Hepatocyte (in vitro differentiated cells): ENCODE measurements at regions not wholly inside any gene's neighbourhood (a gene's known extent, or its start where the extent isn't known, plus 50 kb on each side); places are given as distances from the start of the nearest gene placed in this dataset.

Experiments
- DNase-seq: peaks from one replicate; pipeline ENCODE4 v3.0.0-alpha.2; 2016; ENCODE audit warnings: low spot score
- H2AFZ ChIP-seq: fragments of 200-600 bp; sonication (generic); 2 replicates; pipeline ENCODE4 v1.6.0; 2016; ENCODE audit warnings: antibody characterized with exemption, mild to moderate bottlenecking
- H3K27ac ChIP-seq: fragments of 200-600 bp; sonication (generic); 2 replicates; pipeline ENCODE4 v1.5.1; 2016; ENCODE audit warnings: mild to moderate bottlenecking
- H3K27me3 ChIP-seq: fragments of 200-600 bp; sonication (generic); 2 replicates; pipeline ENCODE4 v1.6.1; 2016
- H3K36me3 ChIP-seq: fragments of 200-600 bp; sonication (generic); replicated peaks from 2 replicates; pipeline ENCODE4 v1.5.1; 2016; ENCODE audit warnings: low read depth; ENCODE audit not compliant: insufficient read depth
- H3K4me1 ChIP-seq: fragments of 200-600 bp; sonication (generic); 2 replicates; pipeline ENCODE4 v1.5.1; 2016; ENCODE audit warnings: mild to moderate bottlenecking, moderate library complexity; ENCODE audit not compliant: insufficient read depth
- H3K4me2 ChIP-seq: fragments of 200-600 bp; sonication (generic); 2 replicates; pipeline ENCODE4 v1.6.0; 2016
- H3K4me3 ChIP-seq: fragments of 200-600 bp; sonication (generic); 2 replicates; pipeline ENCODE4 v1.5.1; 2016; ENCODE audit warnings: mild to moderate bottlenecking
- H3K79me2 ChIP-seq: fragments of 200-600 bp; sonication (generic); 2 replicates; pipeline ENCODE4 v1.6.0; 2017; ENCODE audit warnings: mild to moderate bottlenecking
- H3K9me2 ChIP-seq: fragments of 200-600 bp; sonication (generic); replicated peaks from 2 replicates; pipeline ENCODE4 v1.6.0; 2017; ENCODE audit warnings: mild to moderate bottlenecking; ENCODE audit not compliant: insufficient read depth
- H3K9me3 ChIP-seq: fragments of 200-600 bp; sonication (generic); 2 replicates; pipeline ENCODE4 v1.5.1; 2016; ENCODE audit warnings: low read depth, mild to moderate bottlenecking
- H4K20me1 ChIP-seq: fragments of 200-600 bp; sonication (generic); 2 replicates; pipeline ENCODE4 v1.6.0; 2016; ENCODE audit warnings: mild to moderate bottlenecking; ENCODE audit not compliant: insufficient read depth, poor library complexity, severe bottlenecking
- EZH2 ChIP-seq: fragments of 200-600 bp; sonication (generic); IDR thresholded peaks from 2 replicates; pipeline ENCODE4 v1.6.1; 2016; ENCODE audit warnings: antibody characterized with exemption, mild to moderate bottlenecking, borderline replicate concordance
- EZH2phosphoT487 ChIP-seq: fragments of 200-600 bp; sonication (generic); IDR thresholded peaks from one replicate; pipeline ENCODE4 v1.6.1; 2018; ENCODE audit warnings: antibody characterized with exemption, mild to moderate bottlenecking, low read depth, moderate library complexity; ENCODE audit not compliant: unreplicated experiment, severe bottlenecking
- WGBS: methylation state at CpG from one replicate; pipeline ENCODE4 v1.1.6; 2016; ENCODE audit warnings: low lambda C conversion rate; ENCODE audit errors: missing lambda C conversion rate; 5-methylcytosine and 5-hydroxymethylcytosine counted together
- TF ChIP-seq, protein P1 (sequence below): fragments of 200-600 bp; sonication (generic); IDR thresholded peaks from 2 replicates; pipeline ENCODE4 v1.5.1; 2016; ENCODE audit warnings: antibody characterized with exemption, mild to moderate bottlenecking; ENCODE audit not compliant: poor library complexity

DNA sequence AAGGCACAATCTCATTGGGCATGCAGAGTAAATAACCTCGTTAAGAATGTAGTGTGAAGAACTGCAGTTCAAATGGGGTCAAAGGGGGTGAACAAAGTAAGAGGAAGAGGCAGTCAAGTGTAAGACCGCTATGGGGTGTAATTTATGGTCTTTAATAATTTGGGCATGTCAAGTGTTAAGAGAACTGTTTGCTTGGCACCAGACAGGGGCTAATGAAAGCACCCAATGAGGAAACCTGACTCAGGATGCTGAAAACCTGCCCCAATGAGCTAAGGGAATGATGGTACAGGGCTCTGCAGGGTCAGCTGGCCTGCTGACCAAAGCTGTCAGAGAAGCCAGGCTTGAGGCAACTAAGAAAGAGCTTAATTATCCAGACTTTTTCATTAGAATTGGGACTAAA, 368.1 kb downstream of the DTWD2 start:
- no peaks in the 10 kb centered on the region for H4K20me1 ChIP-seq
- 86% methylated on average over 2 of the region's 2 CpGs for WGBS
- no peak overlapping the region for H3K27ac ChIP-seq
- H3K4me1 ChIP-seq: no peaks in the 10 kb centered on the region
- TF ChIP-seq EZH2 (no peak), EZH2phosphoT487 (no peak)
- TF ChIP-seq, protein P1, sequence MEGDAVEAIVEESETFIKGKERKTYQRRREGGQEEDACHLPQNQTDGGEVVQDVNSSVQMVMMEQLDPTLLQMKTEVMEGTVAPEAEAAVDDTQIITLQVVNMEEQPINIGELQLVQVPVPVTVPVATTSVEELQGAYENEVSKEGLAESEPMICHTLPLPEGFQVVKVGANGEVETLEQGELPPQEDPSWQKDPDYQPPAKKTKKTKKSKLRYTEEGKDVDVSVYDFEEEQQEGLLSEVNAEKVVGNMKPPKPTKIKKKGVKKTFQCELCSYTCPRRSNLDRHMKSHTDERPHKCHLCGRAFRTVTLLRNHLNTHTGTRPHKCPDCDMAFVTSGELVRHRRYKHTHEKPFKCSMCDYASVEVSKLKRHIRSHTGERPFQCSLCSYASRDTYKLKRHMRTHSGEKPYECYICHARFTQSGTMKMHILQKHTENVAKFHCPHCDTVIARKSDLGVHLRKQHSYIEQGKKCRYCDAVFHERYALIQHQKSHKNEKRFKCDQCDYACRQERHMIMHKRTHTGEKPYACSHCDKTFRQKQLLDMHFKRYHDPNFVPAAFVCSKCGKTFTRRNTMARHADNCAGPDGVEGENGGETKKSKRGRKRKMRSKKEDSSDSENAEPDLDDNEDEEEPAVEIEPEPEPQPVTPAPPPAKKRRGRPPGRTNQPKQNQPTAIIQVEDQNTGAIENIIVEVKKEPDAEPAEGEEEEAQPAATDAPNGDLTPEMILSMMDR: no peak
- no peaks in the 10 kb centered on the region for H3K79me2 ChIP-seq
- H2AFZ ChIP-seq: no peak overlapping the region
- no peaks in the 10 kb centered on the region for H3K27me3 ChIP-seq
- H3K9me3 ChIP-seq: no peaks in the 10 kb centered on the region
- no peak for DNase-seq
- no peak overlapping the region for H3K4me3 ChIP-seq
- H3K4me2 ChIP-seq: no peak overlapping the region
- no peaks in the 10 kb centered on the region for H3K9me2 ChIP-seq
- H3K36me3 ChIP-seq: no peaks in the 10 kb centered on the region

DNA sequence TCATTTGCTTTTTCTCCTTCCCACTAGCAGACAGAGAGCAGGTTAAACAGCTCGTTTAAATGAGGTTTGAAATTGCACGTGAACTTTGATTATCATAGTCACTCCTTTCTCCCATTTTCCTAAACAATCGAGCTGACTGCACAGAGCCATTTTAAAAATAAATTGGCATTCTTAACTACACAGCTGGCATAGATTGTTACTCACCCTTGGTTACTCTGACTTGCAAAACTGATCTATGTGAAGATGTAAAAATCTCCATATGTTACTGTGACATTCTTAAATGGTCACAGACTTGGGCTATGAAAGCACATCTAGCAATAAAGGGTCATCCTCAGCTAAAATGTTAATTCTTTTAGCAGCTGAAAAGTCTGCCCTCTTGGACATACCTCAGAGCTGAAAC, 368.5 kb downstream of the DTWD2 start:
- H3K9me2 ChIP-seq: no peaks in the 10 kb centered on the region
- H3K27ac ChIP-seq: no peak overlapping the region
- H3K4me3 ChIP-seq: no peak overlapping the region
- H3K36me3 ChIP-seq: no peaks in the 10 kb centered on the region
- TF ChIP-seq EZH2phosphoT487 (no peak), EZH2 (no peak)
- TF ChIP-seq, protein P1: no peak
- H3K4me1 ChIP-seq: no peaks in the 10 kb centered on the region
- H3K4me2 ChIP-seq: no peak overlapping the region
- H3K79me2 ChIP-seq: no peaks in the 10 kb centered on the region
- WGBS: 72% methylated on average over 3 of the region's 3 CpGs
- no peaks in the 10 kb centered on the region for H3K9me3 ChIP-seq
- no peaks in the 10 kb centered on the region for H4K20me1 ChIP-seq
- no peaks in the 10 kb centered on the region for H3K27me3 ChIP-seq
- DNase-seq: no peak
- no peak overlapping the region for H2AFZ ChIP-seq

DNA sequence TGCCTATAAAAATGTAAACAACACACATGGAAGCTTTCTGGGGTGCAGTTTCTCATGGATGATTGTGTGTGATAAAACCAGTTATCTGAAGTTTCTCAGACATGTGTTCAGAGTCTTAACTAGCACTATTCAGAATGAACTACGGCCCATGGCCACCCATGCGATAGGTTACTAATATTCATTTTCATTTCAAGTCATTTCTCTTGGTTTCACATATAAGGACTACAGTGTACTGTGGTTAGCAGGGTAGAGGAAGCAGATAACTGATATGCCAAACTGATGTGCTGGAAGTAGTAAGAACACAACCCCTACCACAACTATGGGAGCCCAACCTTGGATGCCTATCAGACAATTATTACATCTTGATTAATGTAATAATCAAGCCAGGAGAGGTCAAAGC, 372.1 kb downstream of the DTWD2 start:
- H3K4me2 ChIP-seq: no peak overlapping the region
- H3K4me1 ChIP-seq: no peaks in the 10 kb centered on the region
- TF ChIP-seq, protein P1: no peak
- TF ChIP-seq EZH2phosphoT487 (no peak), EZH2 (no peak)
- no peak overlapping the region for H3K27ac ChIP-seq
- 60% methylated on average over 2 of the region's 2 CpGs for WGBS
- H3K9me3 ChIP-seq: no peaks in the 10 kb centered on the region
- H3K36me3 ChIP-seq: no peaks in the 10 kb centered on the region
- no peak overlapping the region for H2AFZ ChIP-seq
- no peak overlapping the region for H3K4me3 ChIP-seq
- no peaks in the 10 kb centered on the region for H4K20me1 ChIP-seq
- no peak for DNase-seq
- no peaks in the 10 kb centered on the region for H3K27me3 ChIP-seq
- H3K9me2 ChIP-seq: no peaks in the 10 kb centered on the region
- H3K79me2 ChIP-seq: no peaks in the 10 kb centered on the region
